ENCODE measurements at regions not wholly inside any gene's neighbourhood (a gene's known extent, or its start where the extent isn't known, plus 50 kb on each side); places are given as distances from the start of the nearest gene placed in this dataset.

- no peak for DNase-seq (ENCODE audit: low spot score in 2 of 2)
- 24% methylated on average over 9 of the region's 9 CpGs for WGBS
- Histone ChIP-seq H3K36me3 (no peaks in the 10 kb centered on the region), H3K4me3 (no peak overlapping the region), H3K27ac (no peak overlapping the region), H3K4me1 (no peaks in the 10 kb centered on the region), H3K27me3 (peaks cover 57% of the 10 kb centered on the region), H3K9me3 (no peaks in the 10 kb centered on the region)
- TF ChIP-seq CTCF (IDR thresholded peaks at IDR 0.05) (no peak), EP300 (IDR thresholded peaks at IDR 0.05) (no peak), POLR2A (IDR thresholded peaks at IDR 0.05) (no peak), POLR2AphosphoS5 (IDR thresholded peaks at IDR 0.05) (no peak)
These were observed 167.9 kb downstream of the PHETA1 start for GRCh38 chr12:111201036-111201435.

GRCh38 chr12:111197376-111197944, 171.4 kb downstream of the PHETA1 start:
- no peak overlapping the region for H3K4me3 ChIP-seq
- H3K9me3 ChIP-seq, result no peaks in the 10 kb centered on the region
- H3K36me3 ChIP-seq, result no peaks in the 10 kb centered on the region
- H3K4me1 ChIP-seq, result no peaks in the 10 kb centered on the region
- H3K27ac ChIP-seq, result no peak overlapping the region
- H3K27me3 ChIP-seq, result peaks cover 45% of the 10 kb centered on the region
- 75% methylated on average over 6 of the region's 6 CpGs for WGBS
- TF ChIP-seq CTCF (IDR thresholded peaks at IDR 0.05) (no peak), EP300 (IDR thresholded peaks at IDR 0.05) (no peak), POLR2AphosphoS5 (IDR thresholded peaks at IDR 0.05) (no peak), POLR2A (IDR thresholded peaks at IDR 0.05) (no peak)
- DNase-seq (ENCODE audit: low spot score in 2 of 2), result no peak

GRCh38 chr12:111196532-111196931, 172.4 kb downstream of the PHETA1 start:
- Histone ChIP-seq H3K4me3 (no peak overlapping the region), H3K9me3 (no peaks in the 10 kb centered on the region), H3K36me3 (no peaks in the 10 kb centered on the region), H3K27ac (no peak overlapping the region), H3K27me3 (peaks cover 38% of the 10 kb centered on the region), H3K4me1 (no peaks in the 10 kb centered on the region)
- 77% methylated on average over 5 of the region's 5 CpGs for WGBS
- no peak for DNase-seq (ENCODE audit: low spot score in 2 of 2)
- TF ChIP-seq CTCF (IDR thresholded peaks at IDR 0.05), result no peak
- TF ChIP-seq POLR2A (IDR thresholded peaks at IDR 0.05), result no peak
- no peak for TF ChIP-seq POLR2AphosphoS5 (IDR thresholded peaks at IDR 0.05)
- no peak for TF ChIP-seq EP300 (IDR thresholded peaks at IDR 0.05)

- Histone ChIP-seq H3K4me1 (no peaks in the 10 kb centered on the region), H3K9me3 (no peaks in the 10 kb centered on the region), H3K27me3 (peaks cover 35% of the 10 kb centered on the region), H3K27ac (no peak overlapping the region), H3K36me3 (no peaks in the 10 kb centered on the region), H3K4me3 (no peak overlapping the region)
- TF ChIP-seq POLR2A (IDR thresholded peaks at IDR 0.05) (no peak), CTCF (IDR thresholded peaks at IDR 0.05) (no peak)
- 75% methylated on average over 8 of the region's 8 CpGs for whole genome bisulfite sequencing
- DNase-seq (ENCODE audit: low spot score in 2 of 2), result no peak
These were observed 173.6 kb downstream of the PHETA1 start for GRCh38 chr12:111195316-111195715.

GRCh38 chr12:111194703-111195051, 174.2 kb downstream of the PHETA1 start:
- H3K4me3 ChIP-seq, result no peak overlapping the region
- H3K36me3 ChIP-seq, result no peaks in the 10 kb centered on the region
- no peaks in the 10 kb centered on the region for H3K4me1 ChIP-seq
- WGBS, result 62% methylated on average over 9 of the region's 9 CpGs
- H3K9me3 ChIP-seq, result no peaks in the 10 kb centered on the region
- peaks cover 33% of the 10 kb centered on the region for H3K27me3 ChIP-seq
- no peak for DNase-seq (ENCODE audit: low spot score in 2 of 2)
- H3K27ac ChIP-seq, result no peak overlapping the region
- TF ChIP-seq CTCF (IDR thresholded peaks at IDR 0.05) (no peak), POLR2A (IDR thresholded peaks at IDR 0.05) (no peak), POLR2AphosphoS5 (IDR thresholded peaks at IDR 0.05) (no peak), EP300 (IDR thresholded peaks at IDR 0.05) (no peak)
